Gastrocnemius medialis (tissue), 4 donors: ENCODE measurements at regions not wholly inside any gene's neighbourhood (a gene's known extent, or its start where the extent isn't known, plus 50 kb on each side); places are given as distances from the start of the nearest gene placed in this dataset.

Experiments
- ATAC-seq, 2 donors: fragments of 150-250 bp; one replicate each; pipeline ENCODE4 v1.9.1; 2016
- DNase-seq, 2 donors: peaks; one replicate each; pipeline ENCODE4 v3.0.0-alpha.2; 2019
- H3K27ac ChIP-seq, 4 donors: fragments of 200-600 bp; sonication (generic); 1 replicate in 1 of 4; 2 replicates in 3 of 4; pipeline ENCODE4 v1.5.1; 2016 to 2018; ENCODE audit warnings: mild to moderate bottlenecking in 2 of 4, moderate library complexity in 1 of 4
- H3K27me3 ChIP-seq, 3 donors: fragments of 200-600 bp; sonication (generic) in 2 of 3; 1 replicate in 1 of 3; 2 replicates in 2 of 3; pipeline versions ENCODE4 v1.5.1 to v1.6.0; 2016 to 2019; ENCODE audit warnings: mild to moderate bottlenecking in 1 of 3, moderate library complexity in 1 of 3
- H3K36me3 ChIP-seq, 2 donors: fragments of 200-600 bp; sonication (generic) in 1 of 2; one replicate each; pipeline ENCODE4 v1.5.1; 2017 to 2018
- H3K4me1 ChIP-seq, 2 donors: fragments of 200-600 bp; sonication (generic) in 1 of 2; one replicate each; pipeline ENCODE4 v1.5.1; 2016 to 2017; ENCODE audit warnings: mild to moderate bottlenecking in 2 of 2
- H3K4me3 ChIP-seq, 4 donors: fragments of 200-600 bp; sonication (generic) in 3 of 4; 1 replicate in 1 of 4; 2 replicates in 3 of 4; pipeline ENCODE4 v1.5.1; 2016 to 2019; ENCODE audit warnings: mild to moderate bottlenecking in 2 of 4
- H3K9me3 ChIP-seq, 3 donors: fragments of 200-600 bp; sonication (generic) in 2 of 3; 1 replicate in 1 of 3; 2 replicates in 2 of 3; pipeline ENCODE4 v1.5.1; 2016 to 2019
- CTCF ChIP-seq, 5 experiments: fragments of 450-650 bp in 3 of 5; fragments of 200-600 bp in 2 of 5; sonication (generic) in 2 of 5; IDR thresholded peaks in 4 of 5; conservative IDR thresholded peaks in 1 of 5; 1 replicate in 4 of 5; 2 replicates in 1 of 5; pipeline ENCODE4 v1.5.1; 2016 to 2019; ENCODE audit warnings: antibody characterized with exemption in 5 of 5, mild to moderate bottlenecking in 3 of 5, moderate library complexity in 3 of 5
- POLR2A ChIP-seq, 2 donors: fragments of 450-650 bp; IDR thresholded peaks; one replicate each; pipeline ENCODE4 v1.6.1; 2017; ENCODE audit warnings: antibody characterized with exemption in 2 of 2, mild to moderate bottlenecking in 2 of 2, moderate library complexity in 2 of 2
- in situ Hi-C, 4 donors: fragments of 200-750 bp; cut with MboI; loops; one replicate each; pipeline versions ENCODE4 v1.15.0 to v1.8.0; 2017; ENCODE audit warnings: low sequenced_read_pairs in 4 of 4
- intact Hi-C: fragments of 100-400 bp; cut with DNase I; formaldehyde crosslinking; loops from one replicate; pipeline ENCODE4 v1.15.1; 2023; ENCODE audit warnings: low total_unique reads

GRCh38 chr16:73916829-73917594 is 379.6 kb upstream of the PSMD7 start:
- TF ChIP-seq POLR2A (IDR thresholded peaks at IDR 0.05) (no peak), CTCF (IDR thresholded peaks at IDR 0.05 in 4 of 5, conservative IDR thresholded peaks at IDR 0.05 in 1 of 5) (no peak)
- no peaks in the 10 kb centered on the region for H3K9me3 ChIP-seq
- peak in 1 of 2 donors; percentile 15 for DNase-seq
- peaks cover 0 to 2% (median 0%) of the 10 kb centered on the region in 3 donors for H3K27me3 ChIP-seq
- in situ Hi-C loops, result no loop called here
- H3K27ac ChIP-seq, result peak overlapping the region in 2 of 4 donors; percentile 15 to 32
- intact Hi-C loops, result no loop called here
- ATAC-seq, result peak; percentile 66 to 85
- H3K4me1 ChIP-seq, result no peaks in the 10 kb centered on the region
- H3K36me3 ChIP-seq, result no peaks in the 10 kb centered on the region
- H3K4me3 ChIP-seq, result no peak overlapping the region

- Histone ChIP-seq H3K27ac (no peak overlapping the region), H3K27me3 (peaks cover 0 to 2% (median 0%) of the 10 kb centered on the region in 3 donors), H3K36me3 (no peaks in the 10 kb centered on the region), H3K9me3 (no peaks in the 10 kb centered on the region), H3K4me1 (no peaks in the 10 kb centered on the region), H3K4me3 (no peak overlapping the region)
- no peak for ATAC-seq
- no peak for DNase-seq
- intact Hi-C loops, result no loop called here
- in situ Hi-C loops, result no loop called here
- TF ChIP-seq POLR2A (IDR thresholded peaks at IDR 0.05) (no peak), CTCF (IDR thresholded peaks at IDR 0.05 in 4 of 5, conservative IDR thresholded peaks at IDR 0.05 in 1 of 5) (no peak)
Observed at GRCh38 chr16:73915935-73916334, 380.7 kb upstream of the PSMD7 start.

- DNase-seq (no peak), ATAC-seq (no peak)
- intact Hi-C loops (no loop called here), in situ Hi-C loops (no loop called here)
- Histone ChIP-seq H3K27me3 (peaks cover 0 to 2% (median 0%) of the 10 kb centered on the region in 3 donors), H3K9me3 (no peaks in the 10 kb centered on the region), H3K4me1 (no peaks in the 10 kb centered on the region), H3K36me3 (no peaks in the 10 kb centered on the region), H3K27ac (no peak overlapping the region), H3K4me3 (no peak overlapping the region)
- no peak for TF ChIP-seq POLR2A (IDR thresholded peaks at IDR 0.05)
- TF ChIP-seq CTCF (IDR thresholded peaks at IDR 0.05 in 4 of 5, conservative IDR thresholded peaks at IDR 0.05 in 1 of 5), result no peak
Observed at GRCh38 chr16:73915140-73915539, 381.5 kb upstream of the PSMD7 start.

- no peaks in the 10 kb centered on the region for H3K4me1 ChIP-seq
- H3K27ac ChIP-seq, result no peak overlapping the region
- H3K4me3 ChIP-seq, result no peak overlapping the region
- in situ Hi-C loops, result no loop called here
- DNase-seq, result no peak
- no peaks in the 10 kb centered on the region for H3K36me3 ChIP-seq
- H3K9me3 ChIP-seq, result no peaks in the 10 kb centered on the region
- intact Hi-C loops, result no loop called here
- H3K27me3 ChIP-seq, result peaks cover 0 to 2% (median 0%) of the 10 kb centered on the region in 3 donors
- no peak for TF ChIP-seq CTCF (IDR thresholded peaks at IDR 0.05 in 4 of 5, conservative IDR thresholded peaks at IDR 0.05 in 1 of 5)
- no peak for ATAC-seq
Observed at GRCh38 chr16:73912850-73913249, 383.8 kb upstream of the PSMD7 start.
